Pancreas (tissue), 10 donors: ENCODE measurements at regions not wholly inside any gene's neighbourhood (a gene's known extent, or its start where the extent isn't known, plus 50 kb on each side); places are given as distances from the start of the nearest gene placed in this dataset.
A peak's percentile ranks its signal among the peaks of the same experiment; 100 is the strongest.

Experiments
- ATAC-seq, 4 donors: fragments of 200-7000 bp; cut with Tn5 transposase; one replicate each; pipeline versions ENCODE4 v1.8.0 to v1.9.1; 2020; ENCODE audit warnings: mild to moderate bottlenecking in 4 of 4, moderate library complexity in 4 of 4
- DNase-seq, 6 donors: peaks; one replicate each; pipeline ENCODE4 v3.0.0-alpha.2; 2020
- FAIRE-seq: peaks from 2 replicates; lab custom pipeline; 2012; peaks lifted over from hg19 to GRCh38; lab: Jason Lieb, UNC
- H3K27ac ChIP-seq, 4 donors: fragments of 200-600 bp; sonication (generic); 1 replicate in 3 of 4; 2 replicates in 1 of 4; pipeline versions ENCODE4 v1.5.0 to v1.8.0; 2020
- H3K27me3 ChIP-seq, 4 donors: fragments of 200-600 bp; one replicate each; pipeline ENCODE4 v1.8.0; 2021
- H3K36me3 ChIP-seq, 3 donors: fragments of 200-600 bp; sonication (generic) in 1 of 3; one replicate each; pipeline versions ENCODE4 v1.5.0 to v1.8.0; 2020 to 2021
- H3K4me1 ChIP-seq, 3 donors: fragments of 200-600 bp; one replicate each; pipeline ENCODE4 v1.8.0; 2021
- H3K4me3 ChIP-seq, 4 donors: fragments of 200-600 bp; sonication (generic) in 2 of 4; one replicate each; pipeline versions ENCODE4 v1.5.0 to v1.8.0; 2020 to 2021
- H3K9me3 ChIP-seq, 4 donors: fragments of 200-600 bp; one replicate each; pipeline ENCODE4 v1.8.0; 2021
- CTCF ChIP-seq, 4 donors: fragments of 200-600 bp; sonication (generic) in 3 of 4; IDR thresholded peaks; one replicate each; pipeline versions ENCODE4 v1.5.0 to v1.8.0; 2021; ENCODE audit warnings: antibody characterized with exemption in 4 of 4
- WGBS, 2 donors: extraction: QIAGEN DNeasy Blood & Tissue Kit; methylation state at CpG; one replicate each; pipeline ENCODE4 v1.1.7; 2013; 5-methylcytosine and 5-hydroxymethylcytosine counted together
- intact Hi-C, 3 donors: fragments of 100-400 bp; cut with DNase I; formaldehyde crosslinking; loops; one replicate each; pipeline versions ENCODE4 v1.11.1 to v1.14.2; 2022
- donor health status: healthy with polysubstance abuse.
- donor health status: DM: no; HTN: no; CAD: no; lungs with moderate emphysema.
- donor health status: DM: no; HTN: no; CAD: no.
- donor health status: control.
- donor health status: control.
- donor health status: Bipolar disorder and iron deficiency.
- donor health status: DM: yes; HTN: yes; CAD: no.
- donor health status: DM: no; HTN: no; CAD: no.
- donor health status: DM: no; HTN: no; CAD: no.
- donor health status: DM: yes; HTN: yes; CAD: no.

DNA sequence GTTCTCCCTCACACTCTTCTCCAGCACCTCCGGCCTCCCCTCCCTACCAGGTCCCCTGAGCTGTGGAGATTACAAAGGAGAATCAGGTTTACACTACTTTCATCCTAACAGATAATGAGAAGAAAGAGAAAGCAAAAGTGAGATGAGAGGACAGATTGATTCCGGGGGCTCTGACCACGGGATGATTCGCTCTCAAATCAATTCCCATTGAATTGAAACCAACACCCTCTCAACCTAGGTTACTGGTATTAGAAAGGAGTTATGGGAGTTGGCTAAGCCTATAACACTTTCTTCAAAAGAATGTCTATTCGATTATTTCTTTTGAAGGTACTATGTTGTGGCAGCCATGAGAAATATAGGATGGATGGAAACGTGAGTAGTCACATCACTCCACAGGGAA is 386.2 kb upstream of the TNP1 start:
- no peaks in the 10 kb centered on the region for H3K9me3 ChIP-seq
- ATAC-seq (no peak), FAIRE-seq (no peak), DNase-seq (no peak)
- no peak overlapping the region for H3K27ac ChIP-seq
- no peak for TF ChIP-seq CTCF (IDR thresholded peaks at IDR 0.05)
- H3K4me3 ChIP-seq: no peak overlapping the region
- no peaks in the 10 kb centered on the region for H3K36me3 ChIP-seq
- WGBS, 2 donors: 62 to 71% methylated on average over 6 of the region's 6 CpGs
- intact Hi-C loops: no loop called here
- H3K27me3 ChIP-seq: no peaks in the 10 kb centered on the region
- H3K4me1 ChIP-seq: no peaks in the 10 kb centered on the region

DNA sequence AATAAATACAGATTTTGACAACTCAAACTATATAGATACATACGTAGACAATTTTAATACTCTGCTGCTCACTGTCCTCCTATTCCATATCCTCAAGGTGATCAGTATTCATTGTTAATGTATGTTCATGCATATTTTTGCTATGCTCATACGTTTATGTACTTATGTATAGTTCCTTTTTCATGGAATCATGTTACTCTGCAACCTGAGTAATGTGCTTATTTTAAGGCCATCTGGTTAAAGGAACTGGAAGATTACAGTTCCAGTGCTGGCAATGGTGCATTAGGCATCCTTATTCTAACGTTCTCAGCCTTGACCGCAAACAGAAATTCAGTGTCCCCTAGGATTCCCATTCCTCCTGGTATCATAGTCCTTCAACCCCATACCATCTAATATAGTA is 385.0 kb upstream of the TNP1 start:
- H3K27me3 ChIP-seq: no peaks in the 10 kb centered on the region
- ATAC-seq (no peak), DNase-seq (no peak), FAIRE-seq (no peak)
- H3K36me3 ChIP-seq: no peaks in the 10 kb centered on the region
- 79 to 80% methylated on average over 4 of the region's 4 CpGs for WGBS, 2 donors
- H3K4me1 ChIP-seq: no peaks in the 10 kb centered on the region
- H3K27ac ChIP-seq: no peak overlapping the region
- intact Hi-C loops: no loop called here
- no peak overlapping the region for H3K4me3 ChIP-seq
- no peak for TF ChIP-seq CTCF (IDR thresholded peaks at IDR 0.05)
- H3K9me3 ChIP-seq: no peaks in the 10 kb centered on the region

DNA sequence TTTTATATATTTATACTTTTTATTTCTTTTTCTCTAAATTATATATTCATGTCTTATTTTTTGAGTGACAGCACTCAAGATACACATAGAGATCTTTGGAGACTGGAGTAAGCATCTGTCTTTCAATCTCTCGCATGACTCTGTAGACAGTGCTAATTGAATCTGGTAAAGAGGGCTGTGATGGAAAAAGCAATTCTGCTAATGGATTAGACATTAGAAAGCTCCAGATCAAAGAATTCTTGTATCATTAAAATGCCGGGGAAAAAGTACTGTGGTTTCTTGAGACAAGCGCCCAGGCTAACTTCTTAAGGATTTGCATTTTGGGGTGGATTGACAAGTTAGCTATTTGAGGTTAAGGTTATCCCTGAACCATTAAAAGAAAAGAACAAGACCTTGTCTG is 383.1 kb upstream of the TNP1 start:
- intact Hi-C loops: no loop called here
- Histone ChIP-seq H3K27ac (no peak overlapping the region), H3K36me3 (no peaks in the 10 kb centered on the region), H3K27me3 (no peaks in the 10 kb centered on the region), H3K9me3 (no peaks in the 10 kb centered on the region), H3K4me3 (no peak overlapping the region), H3K4me1 (no peaks in the 10 kb centered on the region)
- ATAC-seq (no peak), DNase-seq (no peak), FAIRE-seq (no peak)
- no peak for TF ChIP-seq CTCF (IDR thresholded peaks at IDR 0.05)
- 91% methylated on average over 3 of the region's 3 CpGs for WGBS, 2 donors

GRCh38 chr2:217231724-217232123 is 371.9 kb upstream of the TNP1 start:
- DNase-seq (no peak), FAIRE-seq (no peak), ATAC-seq (peak in 2 of 4 donors; percentile 17 to 62)
- H3K36me3 ChIP-seq: no peaks in the 10 kb centered on the region
- no peak for TF ChIP-seq CTCF (IDR thresholded peaks at IDR 0.05)
- H3K4me1 ChIP-seq: no peaks in the 10 kb centered on the region
- no peaks in the 10 kb centered on the region for H3K9me3 ChIP-seq
- no peak overlapping the region for H3K4me3 ChIP-seq
- peak overlapping the region in 2 of 4 donors; percentile 7 to 34 for H3K27ac ChIP-seq
- WGBS, 2 donors: 40 to 45% methylated on average over 3 of the region's 3 CpGs
- no peaks in the 10 kb centered on the region for H3K27me3 ChIP-seq
- intact Hi-C loops: no loop called here

GRCh38 chr2:217231212-217231611 is 371.3 kb upstream of the TNP1 start:
- FAIRE-seq (no peak), ATAC-seq (peak in 3 of 4 donors; percentile 21 to 65 (median 35)), DNase-seq (no peak)
- Histone ChIP-seq H3K36me3 (no peaks in the 10 kb centered on the region), H3K4me3 (no peak overlapping the region), H3K27me3 (no peaks in the 10 kb centered on the region), H3K9me3 (no peaks in the 10 kb centered on the region), H3K27ac (peak overlapping the region in 1 of 4 donors; percentile 7), H3K4me1 (no peaks in the 10 kb centered on the region)
- intact Hi-C loops: no loop called here
- no peak for TF ChIP-seq CTCF (IDR thresholded peaks at IDR 0.05)
- WGBS, 2 donors: 44 to 56% methylated on average over 1 of the region's 1 CpG
